GM12872 (cell line): ENCODE measurements at regions not wholly inside any gene's neighbourhood (a gene's known extent, or its start where the extent isn't known, plus 50 kb on each side); places are given as distances from the start of the nearest gene placed in this dataset.
A peak's percentile ranks its signal among the peaks of the same experiment; 100 is the strongest.

ENCODE experiments used
- TF ChIP-seq, protein P1 (sequence below): IDR thresholded peaks from 3 replicates; pipeline ENCODE4 v1.5.1; 2011; ENCODE audit warnings: low read depth, mild to moderate bottlenecking, low read length, moderate library complexity; ENCODE audit not compliant: insufficient read depth

DNA sequence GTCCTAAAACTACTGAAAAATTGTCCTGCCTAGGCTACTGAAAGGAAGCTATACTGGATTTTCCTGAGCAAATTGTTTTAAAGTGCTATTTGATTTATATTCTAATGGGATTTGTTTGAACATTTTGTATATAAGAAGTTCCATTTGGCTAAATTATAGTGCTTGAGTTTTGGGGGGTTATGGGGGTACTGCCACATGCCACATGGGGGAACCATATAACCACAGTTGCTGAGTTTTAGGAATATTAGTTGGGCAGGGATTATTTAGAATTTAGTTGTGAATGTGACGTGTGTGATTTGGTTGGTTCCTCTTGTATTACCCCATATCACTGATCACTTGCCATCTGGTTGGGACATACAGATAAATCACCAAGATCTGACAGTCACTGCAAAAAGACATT is 224.5 kb upstream of the TAPT1 start:
- TF ChIP-seq, protein P1, sequence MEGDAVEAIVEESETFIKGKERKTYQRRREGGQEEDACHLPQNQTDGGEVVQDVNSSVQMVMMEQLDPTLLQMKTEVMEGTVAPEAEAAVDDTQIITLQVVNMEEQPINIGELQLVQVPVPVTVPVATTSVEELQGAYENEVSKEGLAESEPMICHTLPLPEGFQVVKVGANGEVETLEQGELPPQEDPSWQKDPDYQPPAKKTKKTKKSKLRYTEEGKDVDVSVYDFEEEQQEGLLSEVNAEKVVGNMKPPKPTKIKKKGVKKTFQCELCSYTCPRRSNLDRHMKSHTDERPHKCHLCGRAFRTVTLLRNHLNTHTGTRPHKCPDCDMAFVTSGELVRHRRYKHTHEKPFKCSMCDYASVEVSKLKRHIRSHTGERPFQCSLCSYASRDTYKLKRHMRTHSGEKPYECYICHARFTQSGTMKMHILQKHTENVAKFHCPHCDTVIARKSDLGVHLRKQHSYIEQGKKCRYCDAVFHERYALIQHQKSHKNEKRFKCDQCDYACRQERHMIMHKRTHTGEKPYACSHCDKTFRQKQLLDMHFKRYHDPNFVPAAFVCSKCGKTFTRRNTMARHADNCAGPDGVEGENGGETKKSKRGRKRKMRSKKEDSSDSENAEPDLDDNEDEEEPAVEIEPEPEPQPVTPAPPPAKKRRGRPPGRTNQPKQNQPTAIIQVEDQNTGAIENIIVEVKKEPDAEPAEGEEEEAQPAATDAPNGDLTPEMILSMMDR: no peak

DNA sequence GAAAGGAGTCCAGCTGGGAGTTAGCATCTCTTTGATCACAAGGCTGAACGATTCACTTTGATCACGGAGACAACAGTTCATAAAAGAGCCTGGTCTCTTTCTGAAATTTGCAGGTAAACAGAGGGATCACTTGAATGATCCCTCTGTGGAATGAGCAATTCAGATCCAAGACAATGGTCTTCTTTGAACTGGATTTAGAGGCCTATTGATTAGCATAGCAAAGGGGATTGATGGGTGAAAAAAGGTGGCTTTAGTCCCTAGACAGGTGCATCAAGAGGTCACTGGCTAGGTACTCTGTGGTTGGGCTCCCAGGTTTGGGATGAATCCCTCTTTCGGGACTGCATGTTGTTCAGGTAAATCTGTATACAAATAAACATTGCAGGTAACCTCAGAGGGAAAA is 223.8 kb upstream of the TAPT1 start:
- TF ChIP-seq, protein P1: no peak

DNA sequence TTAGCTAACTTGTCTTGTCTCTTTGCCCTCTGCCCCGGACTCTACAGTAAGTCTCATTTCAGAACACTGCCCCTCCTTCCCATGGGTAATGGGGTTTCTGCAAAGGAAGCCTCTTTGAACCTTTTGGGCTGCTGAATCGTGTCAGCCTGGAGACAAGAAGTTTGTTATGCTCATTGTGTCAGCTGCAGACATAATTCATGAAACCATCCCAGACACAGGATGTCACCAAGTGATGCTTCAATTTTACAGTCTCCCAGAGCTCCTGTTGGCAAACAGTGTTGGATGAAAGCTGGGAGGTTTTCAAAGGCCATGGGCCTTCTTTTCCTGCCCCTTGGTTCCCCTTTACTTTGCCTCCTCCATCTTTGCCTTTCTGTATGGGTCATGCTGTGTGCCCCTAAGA is 223.1 kb upstream of the TAPT1 start:
- TF ChIP-seq, protein P1: no peak

DNA sequence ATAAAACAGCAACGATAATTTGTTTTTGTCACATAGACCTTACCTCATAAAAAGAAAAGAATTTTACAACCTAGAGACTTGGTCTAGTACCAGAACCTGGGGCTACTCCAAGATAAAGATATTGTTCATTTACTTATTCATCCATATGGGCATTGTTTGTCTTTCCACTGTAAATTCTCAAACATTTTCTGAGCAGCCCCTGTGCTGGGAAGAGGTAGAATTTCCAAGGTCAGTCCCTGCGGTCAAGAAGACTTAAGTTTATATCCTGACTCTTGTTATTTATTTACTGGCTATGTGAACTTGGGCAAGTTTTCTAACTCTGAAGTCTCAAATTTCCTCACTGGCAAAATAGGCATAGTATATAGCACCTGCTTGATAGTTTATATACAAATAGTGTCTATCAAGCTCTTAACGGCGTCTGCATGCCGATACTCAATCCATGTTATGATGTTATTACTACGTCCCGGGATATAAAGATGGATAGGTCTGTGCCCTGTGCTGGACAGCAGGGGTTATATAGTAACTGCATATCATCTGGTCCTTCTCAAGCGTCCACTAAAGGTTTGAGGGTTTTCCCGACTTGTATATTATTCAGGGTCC is 222.1 kb upstream of the TAPT1 start:
- TF ChIP-seq, protein P1: no peak

DNA sequence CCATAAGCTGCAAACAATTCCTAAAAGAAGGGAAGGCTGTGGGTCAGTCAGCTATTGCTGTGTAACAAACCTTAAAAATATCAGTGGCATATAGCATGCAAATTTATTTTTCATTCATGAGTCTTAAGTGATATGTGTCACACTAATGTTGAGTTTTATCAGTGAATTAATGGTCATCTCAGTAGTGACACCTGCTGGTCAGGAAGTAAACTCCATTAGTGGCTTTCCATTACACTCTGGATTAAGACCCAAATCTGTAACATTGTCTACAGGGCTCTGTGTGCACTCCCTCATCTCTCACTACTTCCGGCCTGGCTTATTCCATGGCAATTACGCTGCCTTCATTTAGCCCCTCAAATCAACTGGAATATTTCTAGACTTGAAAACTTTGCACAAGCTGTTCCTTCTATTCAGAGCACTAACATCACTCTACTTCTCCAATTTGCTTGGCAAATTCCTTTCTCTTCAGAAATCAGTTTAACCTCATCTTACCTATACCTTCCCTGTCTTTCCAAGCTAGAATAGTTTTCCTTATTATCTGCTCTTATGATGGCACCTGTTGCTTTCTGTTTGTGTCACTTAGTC is 217.3 kb upstream of the TAPT1 start:
- TF ChIP-seq, protein P1: peak; percentile 68

DNA sequence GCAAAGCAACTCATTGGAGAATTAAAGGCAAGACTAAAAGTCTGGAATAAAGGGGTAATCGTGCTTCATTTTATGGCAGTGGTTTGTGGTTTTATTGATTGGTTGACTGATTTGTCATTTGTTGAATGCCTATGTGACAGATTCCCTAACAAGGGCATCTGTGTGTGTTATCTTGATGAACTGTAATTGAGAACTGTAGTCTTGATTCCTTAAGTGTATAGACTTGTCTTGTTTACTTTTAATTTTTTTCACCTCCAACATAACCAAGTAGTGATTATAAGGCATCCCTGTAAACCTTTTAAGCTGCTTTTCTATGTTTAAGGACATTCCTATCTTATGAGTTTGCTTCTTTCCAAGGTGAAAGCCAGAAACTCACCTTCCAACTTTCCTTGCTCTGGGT is 216.0 kb upstream of the TAPT1 start:
- TF ChIP-seq, protein P1: no peak

DNA sequence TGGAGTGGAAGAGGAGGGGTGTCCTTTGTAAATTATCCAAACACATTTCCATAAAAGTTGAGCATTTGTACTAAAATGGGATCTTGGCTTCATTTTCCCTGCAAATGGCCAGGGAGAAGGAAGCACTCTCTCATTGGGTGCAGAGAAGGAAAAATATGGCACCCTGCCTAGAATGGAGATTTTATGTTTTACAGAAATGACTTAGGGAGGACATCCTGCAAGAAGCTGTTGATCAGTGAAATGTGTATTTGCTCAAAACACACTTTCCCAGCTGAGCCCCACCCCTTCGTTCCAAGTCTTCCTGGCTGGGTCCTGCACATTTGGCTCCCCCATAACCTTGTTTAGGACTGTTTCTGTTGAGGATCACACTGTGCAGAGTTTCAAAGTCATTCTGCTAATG is 213.5 kb upstream of the TAPT1 start:
- TF ChIP-seq, protein P1: no peak
